HG02938 (cell line): ENCODE measurements at regions not wholly inside any gene's neighbourhood (a gene's known extent, or its start where the extent isn't known, plus 50 kb on each side); places are given as distances from the start of the nearest gene placed in this dataset.
A peak's percentile ranks its signal among the peaks of the same experiment; 100 is the strongest.
"Not testable (repeated sequence)": the region's sequence is repeated elsewhere in the genome, so short reads cannot be mapped to it uniquely, and the experiment has no call there.

Experiments used
- ATAC-seq: cut with Tn5 transposase; IDR thresholded peaks from one replicate; pipeline ENCODE4 v1.9.1; 2021; ENCODE audit warnings: mild to moderate bottlenecking, moderate library complexity; ENCODE audit not compliant: unreplicated experiment

DNA sequence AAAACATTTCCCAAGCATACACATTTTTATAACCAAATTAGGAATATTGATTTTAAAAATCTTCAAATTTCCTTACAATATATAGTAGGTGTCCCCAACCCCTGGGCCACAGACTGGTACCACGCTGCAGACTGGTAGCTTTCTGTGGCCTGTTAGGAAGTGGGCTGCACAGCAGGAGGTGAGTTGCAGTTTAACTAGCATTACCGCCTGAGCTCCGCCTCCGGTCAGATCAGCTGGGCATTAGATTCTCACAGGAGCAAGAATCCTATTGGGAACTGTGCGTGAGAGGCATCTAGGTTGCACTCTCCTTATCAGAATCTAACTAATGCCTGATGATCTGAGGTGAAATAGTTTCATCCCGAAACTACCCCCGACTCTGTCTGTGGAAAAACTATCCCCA lies 62.1 kb downstream of the ZWINT start:
- ATAC-seq, result no peak

DNA sequence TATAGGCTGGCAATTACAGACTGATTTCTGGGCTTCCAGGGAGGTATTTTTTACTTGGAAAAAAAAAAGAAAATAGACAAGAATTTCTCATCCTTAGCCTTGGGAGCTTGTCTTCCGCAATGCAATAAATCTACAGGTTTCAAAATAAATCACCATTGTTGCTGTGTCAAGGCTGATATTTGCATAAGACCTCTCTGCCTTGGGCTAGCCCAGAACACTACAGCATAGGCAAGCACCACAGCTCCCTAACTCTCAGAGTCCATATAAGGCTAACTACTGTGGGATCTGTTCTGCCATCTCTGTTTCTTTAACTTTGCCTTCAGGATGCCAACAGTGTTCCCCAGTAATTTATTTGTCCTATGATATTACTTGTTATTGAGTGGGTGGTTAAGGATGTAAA lies 64.4 kb downstream of the ZWINT start:
- no peak for ATAC-seq

DNA sequence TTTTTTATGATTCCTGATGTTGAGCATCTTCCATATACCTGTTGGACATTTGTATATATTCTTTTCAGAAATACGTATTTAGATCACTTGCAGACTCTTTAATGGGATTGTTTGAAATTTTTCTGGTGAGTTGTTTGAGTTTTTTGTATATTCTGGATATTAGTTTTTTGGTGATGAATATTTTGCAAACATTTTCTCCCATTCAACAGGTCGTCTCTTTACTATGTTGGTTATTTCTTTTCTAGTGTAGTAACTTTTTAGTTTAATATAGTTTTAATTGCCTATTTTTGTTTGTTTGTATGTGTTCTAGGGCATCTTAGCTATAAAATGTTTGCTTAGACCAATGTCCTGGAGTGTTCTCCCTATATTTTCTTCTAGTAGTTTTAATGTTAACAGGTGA lies 72.7 kb downstream of the ZWINT start:
- no peak for ATAC-seq

DNA sequence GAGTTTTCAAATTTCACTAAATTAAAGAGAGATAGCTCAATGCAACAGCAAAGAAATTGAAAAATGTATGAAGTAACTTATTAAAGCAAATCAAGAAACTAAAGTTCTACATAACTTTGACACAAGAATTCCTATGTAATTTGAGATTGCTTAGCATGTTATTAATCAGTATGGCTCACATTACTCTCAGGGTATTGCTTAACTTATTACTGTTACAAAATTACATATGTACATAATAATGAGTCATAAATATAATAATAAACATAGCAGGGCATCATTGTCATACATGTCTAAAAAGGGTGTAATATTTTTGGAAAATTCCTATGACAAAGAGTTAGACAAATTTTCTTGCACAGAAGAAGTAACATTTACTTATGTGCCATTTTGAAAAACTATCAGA lies 75.0 kb downstream of the ZWINT start:
- no peak for ATAC-seq

DNA sequence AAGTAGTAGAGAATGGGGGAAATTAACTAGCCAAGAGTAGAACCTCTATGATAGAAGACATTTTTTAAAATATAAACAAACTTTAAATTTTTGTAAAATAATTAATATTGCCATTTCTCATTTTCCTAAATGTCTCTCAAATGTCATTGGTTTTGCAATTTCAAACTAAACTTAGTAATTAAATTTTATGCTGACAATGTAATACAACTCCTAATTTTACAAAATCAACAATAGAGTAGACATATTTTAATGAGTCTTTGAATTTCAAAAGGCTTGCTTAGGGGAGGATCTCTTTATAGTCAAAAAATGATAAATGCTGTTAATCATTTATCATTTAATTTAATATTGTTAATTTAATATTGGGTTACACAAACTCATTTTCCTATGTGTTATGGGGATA lies 81.8 kb downstream of the ZWINT start:
- ATAC-seq, result no peak

DNA sequence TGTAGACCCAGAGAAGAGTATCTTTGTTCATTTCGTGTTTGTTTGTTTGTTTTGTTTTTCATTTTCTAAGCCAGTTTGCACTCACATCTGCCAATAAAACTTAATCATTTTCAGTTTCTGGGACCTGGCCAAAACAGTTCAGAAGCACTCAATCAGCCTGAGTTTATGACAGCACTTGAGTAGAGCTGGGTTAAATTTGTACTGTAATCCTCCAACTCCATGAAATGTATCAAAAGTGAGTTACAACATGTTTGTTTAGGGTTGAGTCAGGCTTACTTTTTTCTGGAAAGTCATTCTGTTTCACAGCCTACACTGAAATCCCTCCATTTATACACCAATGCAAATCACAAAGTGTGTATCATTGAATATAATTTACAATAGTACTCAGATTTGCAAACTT lies 91.9 kb downstream of the ZWINT start:
- ATAC-seq, result no peak

DNA sequence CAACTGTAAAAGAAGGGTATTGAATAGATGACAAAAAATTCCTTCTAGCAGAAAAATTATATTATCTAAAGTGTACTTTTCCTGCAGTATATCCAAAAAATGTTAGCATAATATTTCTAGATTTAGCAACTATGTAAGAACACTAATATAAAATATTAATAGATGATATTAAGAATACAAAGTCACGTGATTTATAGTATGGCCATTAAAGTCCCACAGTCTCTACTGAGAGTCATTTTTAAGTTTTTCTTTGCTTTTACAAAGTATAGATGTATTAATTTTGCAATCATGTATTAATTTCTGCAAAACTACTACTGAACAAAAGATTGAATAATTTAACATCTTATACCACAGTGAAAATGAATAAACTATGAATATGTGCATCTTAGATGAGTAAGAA lies 94.9 kb downstream of the ZWINT start:
- no peak for ATAC-seq

DNA sequence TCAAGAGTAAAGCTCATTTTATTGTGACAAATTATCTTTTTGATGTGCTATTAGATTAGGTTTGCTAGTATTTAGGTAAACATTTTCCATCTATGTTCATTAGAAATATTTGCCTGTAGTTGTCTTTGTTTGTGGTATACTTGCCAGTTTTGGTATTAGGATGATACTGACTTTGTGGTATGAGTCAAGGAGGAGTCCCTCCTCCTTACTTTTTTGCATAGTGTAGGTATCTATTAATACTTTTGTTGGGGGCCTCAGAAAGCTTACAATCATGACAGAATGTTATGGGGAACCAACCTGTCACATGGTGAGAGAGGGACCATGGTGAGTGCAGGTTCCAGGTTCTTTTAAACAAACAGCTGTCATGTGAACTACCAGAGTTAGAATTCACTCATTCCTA lies 102.1 kb downstream of the ZWINT start:
- ATAC-seq, result no peak

DNA sequence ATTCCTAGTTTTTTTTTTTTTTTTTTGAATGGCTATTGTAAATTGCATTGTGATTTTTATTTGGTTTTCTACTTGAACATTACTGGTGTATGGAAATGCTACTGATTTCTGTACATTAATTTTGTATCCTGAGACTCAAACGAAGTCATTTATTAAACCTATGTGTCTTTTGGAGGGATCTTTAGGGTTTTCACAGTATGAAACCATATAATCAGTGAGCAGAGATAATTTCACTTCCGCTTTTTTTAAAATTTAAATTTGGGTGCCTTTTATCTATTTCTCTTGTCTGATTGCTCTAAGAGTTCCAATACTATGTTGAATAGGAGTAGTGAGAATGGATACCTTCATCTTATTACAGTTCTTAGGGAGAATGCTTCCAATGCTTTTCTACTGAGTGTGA lies 102.7 kb downstream of the ZWINT start:
- no peak for ATAC-seq

DNA sequence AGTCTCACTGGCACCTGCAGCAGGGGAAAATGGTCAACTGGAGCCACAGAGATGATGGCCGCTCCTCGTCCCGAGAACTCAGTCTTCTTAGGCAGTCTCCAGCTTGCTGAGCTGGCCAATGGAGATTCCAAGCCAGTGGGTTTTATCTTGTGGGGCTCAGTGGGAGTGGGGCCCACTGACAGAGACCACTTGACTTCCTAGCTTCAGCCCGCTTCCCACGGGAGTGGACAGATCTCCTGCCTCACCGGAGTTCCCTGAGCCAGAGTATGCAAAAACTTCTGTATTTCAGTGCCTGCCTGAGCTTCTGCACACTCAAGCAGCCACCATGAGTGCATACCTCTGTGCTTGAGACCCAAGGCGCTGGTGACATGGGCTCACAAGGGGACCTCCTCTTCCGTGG lies 105.8 kb downstream of the ZWINT start:
- ATAC-seq, result no peak

DNA sequence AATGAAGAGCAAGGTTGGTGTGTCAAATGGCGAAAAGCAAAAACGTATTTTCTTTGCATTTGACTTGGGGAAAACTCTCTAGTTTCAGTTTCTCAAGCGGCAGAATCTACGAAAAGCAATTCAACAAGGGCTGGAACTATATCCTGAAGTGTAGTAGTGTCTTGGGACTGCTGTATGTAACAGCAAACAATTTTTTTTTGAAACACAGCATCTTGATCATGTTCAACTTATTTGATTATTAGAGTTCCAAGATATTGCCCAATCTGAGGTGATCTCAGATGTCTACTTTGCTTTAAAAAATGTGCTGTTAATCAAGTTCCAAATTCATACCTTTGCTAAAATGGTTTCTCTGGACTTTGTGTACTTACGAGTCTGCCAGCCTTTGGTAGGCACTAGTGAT lies 120.6 kb downstream of the ZWINT start:
- ATAC-seq, result no peak

DNA sequence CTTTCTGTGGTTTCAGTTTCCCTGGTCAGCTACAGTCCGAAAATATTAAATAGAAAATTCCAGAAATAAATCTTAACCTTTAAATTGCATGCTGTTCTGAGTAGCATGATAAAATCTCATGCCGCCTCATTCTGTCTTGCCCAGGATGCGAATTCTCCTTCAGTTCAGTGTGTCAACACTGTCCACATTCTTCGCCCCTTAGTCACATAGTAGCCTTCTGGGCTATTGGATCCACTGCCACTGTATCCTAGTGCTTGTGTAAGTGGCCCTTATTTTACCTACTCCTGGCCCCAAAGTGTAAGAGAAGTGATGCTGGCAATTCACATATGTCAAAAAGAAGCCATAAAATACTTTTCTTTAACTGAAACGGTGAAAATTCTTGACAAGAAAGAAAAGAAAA lies 129.6 kb downstream of the ZWINT start:
- no peak for ATAC-seq

DNA sequence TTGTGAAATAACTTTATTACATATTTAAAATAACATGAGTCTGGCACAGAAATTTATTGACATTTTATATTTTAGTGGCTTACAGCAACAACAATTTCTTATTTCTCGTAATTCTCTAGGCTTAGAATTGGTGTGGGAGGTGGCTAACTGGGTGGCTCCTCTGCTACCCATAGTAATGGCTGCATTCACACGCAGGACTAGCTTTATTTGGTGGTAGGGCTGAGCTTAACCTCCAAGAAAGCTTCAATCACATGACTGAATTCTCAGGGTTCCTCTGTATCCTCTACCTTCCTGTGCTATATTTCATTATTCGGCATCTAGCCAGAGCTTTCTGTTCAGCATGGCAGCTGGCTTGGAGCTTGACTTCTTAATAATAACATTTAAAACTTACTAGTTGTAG lies 138.8 kb downstream of the ZWINT start:
- no peak for ATAC-seq

DNA sequence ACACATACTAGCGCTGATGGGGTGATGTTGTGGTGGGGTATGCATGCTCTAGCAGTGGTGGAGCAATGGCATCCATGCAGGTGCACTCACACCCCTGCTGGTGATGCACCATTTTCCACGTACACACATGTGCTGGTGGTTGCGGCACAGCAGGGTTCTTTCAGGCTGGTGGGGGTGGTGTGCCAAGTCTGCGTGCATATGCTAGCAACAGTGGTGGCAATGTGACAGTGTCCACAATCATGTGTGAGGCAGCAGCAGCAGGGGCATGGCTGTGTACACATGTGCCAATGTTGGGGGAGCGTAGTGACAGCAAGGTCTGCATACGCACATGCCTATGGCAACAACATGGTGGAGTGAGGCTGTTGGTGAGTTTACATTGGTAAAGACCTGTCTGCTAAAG lies 148.1 kb downstream of the ZWINT start:
- no peak for ATAC-seq

DNA sequence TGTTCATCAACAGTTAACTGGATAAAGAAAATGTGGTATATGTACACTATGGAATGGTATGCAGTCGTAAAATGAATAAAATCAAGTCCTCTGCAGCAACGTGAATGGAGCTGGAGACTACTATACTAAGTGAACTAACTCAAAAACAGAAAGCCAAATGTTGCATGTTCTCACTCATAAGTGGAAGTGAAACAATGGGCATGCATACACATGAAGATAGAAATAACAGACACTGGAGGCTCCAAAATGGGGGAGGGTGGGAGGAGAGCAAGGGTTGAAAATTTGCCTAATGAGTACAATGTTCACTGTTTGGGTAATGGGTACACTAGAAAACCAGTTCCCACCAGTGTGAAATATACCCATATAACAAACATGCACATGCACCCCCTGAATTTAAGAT lies 179.5 kb downstream of the ZWINT start:
- ATAC-seq, result no peak

DNA sequence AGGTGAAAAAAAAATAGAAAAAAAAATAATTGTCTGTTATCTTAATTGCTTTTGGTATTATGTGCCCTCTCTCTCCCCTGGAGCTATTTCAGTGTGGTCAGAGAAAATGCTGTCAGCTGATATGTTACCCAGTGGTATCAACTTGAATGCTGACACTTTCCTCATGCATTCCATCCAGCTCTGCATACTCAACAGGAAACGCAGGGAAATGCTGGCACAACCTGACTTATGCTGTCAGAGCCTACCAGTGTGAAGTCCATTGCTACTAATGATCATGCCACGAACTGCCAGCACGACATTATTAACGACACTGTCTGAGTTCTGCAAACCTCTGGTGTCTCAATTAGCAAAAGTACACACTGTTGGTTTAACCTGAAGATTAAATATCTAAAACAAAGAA lies 182.8 kb downstream of the ZWINT start:
- no peak for ATAC-seq

DNA sequence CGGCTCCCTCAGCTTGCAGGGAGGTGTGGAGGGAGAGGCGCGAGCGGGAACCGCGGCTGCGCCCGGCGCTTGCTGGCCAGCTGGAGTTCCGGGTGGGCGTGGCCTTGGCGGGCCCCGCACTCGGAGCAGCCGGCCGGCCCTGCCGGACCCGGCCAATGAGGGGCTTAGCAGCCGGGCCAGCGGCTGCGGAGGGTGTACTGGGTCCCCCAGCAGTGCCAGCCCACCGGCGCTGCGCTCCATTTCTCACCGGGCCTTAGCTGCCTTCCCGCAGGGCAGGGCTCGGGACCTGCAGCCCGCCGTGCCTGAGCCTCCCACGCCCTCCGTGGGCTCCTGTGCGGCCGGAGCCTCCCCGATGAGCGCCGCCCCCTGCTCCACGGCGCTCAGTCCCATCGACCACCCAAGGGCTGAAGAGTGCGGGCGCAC lies 206.0 kb downstream of the ZWINT start:
- ATAC-seq, result not testable (repeated sequence)

DNA sequence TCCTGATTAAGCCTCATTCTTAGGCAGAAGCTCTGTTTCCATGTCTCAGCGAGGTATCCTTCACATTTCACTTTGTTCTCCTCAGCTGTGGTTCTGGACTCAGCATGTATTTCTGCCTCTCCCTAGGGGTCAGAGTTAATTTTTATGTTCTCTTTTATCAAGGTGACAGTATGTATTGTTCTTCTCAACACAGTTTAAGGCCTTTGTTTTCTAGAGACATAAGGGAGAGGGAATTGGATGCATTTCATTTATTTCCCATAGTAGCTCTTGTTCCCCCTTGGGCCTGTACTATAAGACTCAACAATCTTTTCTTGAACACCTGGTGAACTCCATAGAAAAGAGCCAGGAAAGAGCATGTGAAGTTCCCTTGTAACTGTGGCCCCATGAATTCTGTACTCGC lies 214.3 kb downstream of the ZWINT start:
- no peak for ATAC-seq

DNA sequence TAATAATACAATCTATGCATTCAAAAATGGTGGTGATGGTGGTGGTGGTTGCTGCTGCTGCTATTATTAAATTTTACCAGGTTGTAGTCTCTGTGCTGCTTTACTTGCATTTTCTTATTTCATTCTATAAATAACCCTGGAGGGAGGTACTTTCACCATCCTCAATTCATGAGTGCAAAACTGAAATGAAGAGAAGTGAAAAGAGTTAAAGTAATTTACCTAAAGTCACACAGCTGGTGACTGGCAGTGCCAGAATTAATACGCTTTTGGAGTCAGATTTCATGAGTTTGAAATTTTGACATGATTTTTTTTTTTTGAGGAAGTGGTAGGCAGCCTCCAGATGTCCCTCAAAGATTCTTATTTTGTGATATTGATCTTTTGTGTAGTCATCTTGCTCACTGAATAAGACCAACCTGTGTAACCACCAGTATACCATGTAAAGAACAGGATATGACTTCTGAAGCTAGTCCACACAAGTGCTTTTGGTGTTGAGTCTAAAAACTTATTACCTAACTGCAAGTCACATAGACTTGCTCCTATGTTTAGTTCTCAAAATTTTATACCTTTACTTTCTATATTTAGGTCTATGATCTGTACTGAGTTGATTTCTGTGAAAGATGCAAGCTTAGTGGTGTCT lies 218.8 kb downstream of the ZWINT start:
- ATAC-seq, result peak; percentile 88

DNA sequence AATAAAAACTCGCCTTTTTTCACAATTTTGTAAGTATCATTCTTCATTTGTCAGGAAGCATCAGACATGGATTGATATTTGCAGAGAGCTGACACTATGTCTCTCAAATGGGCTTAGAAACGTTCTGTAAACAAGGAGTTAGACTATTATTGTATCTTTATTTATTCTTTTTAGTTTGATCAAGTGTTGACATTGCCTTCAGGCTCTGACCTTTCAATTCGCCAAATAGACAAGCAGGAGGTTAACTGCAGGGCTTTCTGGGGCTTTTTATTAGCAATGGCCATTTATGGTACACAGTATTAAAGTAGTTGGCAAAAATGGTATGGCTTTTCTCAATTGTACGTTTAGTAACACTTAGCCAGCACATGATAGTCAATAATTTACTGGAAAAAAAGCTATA lies 221.7 kb downstream of the ZWINT start:
- no peak for ATAC-seq

DNA sequence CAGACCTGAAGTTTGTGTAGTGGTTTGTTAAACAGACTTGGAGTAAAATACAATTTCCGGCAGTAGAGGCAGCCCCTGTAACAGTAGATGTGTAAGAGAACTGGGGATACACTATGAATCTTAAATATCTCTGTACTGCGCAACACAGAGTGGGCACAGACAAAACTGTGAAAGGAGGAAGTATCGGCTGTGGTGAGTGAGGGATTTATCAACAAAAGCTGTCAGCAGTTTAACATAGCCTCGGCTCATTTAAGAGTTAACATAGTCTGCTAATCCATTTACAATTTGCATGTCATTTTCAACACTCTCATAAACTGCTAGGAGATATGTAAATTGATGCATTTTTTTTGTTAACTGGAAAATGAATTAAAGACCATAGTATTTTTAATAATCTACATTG lies 225.2 kb downstream of the ZWINT start:
- no peak for ATAC-seq

DNA sequence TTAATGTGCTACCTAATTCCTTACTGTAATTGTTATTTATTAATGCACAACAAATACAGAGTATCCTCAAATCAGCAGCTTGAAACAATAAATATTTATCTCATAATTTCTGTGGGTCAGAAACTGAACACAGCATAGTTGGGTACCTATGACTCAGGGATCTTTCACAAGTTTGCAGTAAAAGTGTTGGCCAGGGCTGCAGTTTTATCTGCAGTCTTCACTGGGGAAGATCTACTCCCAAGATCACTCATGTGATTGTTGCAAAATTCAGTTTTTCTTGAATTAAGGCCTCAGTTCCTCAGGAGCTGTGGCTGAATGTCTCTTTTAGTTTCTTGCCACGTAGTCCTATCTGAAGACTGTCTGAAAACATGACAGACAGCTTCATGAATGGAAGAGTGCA lies 237.8 kb downstream of the ZWINT start:
- no peak for ATAC-seq

DNA sequence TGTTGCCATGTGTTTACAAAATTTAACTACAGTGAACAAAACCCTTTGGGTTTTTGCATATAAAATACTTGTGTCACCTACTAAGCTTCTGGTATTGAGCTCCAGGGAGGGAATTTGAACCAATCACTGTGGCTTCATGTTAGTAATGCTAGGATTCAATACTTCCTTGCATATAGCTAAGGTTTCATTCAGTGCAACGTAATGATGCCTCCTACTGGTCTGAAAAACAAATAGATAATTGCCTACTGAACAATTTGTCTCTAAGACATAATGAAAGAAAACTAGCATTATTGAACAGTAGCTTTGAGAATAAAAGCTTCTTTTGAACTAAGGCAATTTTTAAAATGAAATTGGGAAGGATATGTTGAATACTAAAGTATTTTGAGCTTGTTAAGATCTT lies 244.4 kb downstream of the ZWINT start:
- no peak for ATAC-seq

DNA sequence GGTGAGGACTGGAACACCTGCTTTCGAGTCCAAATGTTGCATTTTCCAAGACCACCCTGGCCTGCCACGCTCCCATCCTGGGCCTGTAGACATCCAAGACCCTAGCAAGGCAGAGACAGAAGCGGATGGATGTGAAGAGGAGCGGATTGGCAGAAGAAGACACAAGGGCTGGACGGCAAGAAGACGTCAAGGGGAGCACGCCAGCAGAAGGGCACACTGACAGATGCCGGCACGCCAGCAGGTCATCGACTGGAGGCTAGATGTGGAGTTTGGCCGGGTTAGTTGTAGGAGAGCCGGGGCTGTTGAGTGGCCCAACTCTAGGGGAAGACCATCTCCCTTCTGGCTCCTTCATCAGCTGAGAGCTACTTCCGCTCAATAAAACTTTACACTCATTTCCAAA lies 251.6 kb downstream of the ZWINT start:
- no peak for ATAC-seq
